ENCODE measurements at regions not wholly inside any gene's neighbourhood (a gene's known extent, or its start where the extent isn't known, plus 50 kb on each side); places are given as distances from the start of the nearest gene placed in this dataset.
"Not testable (repeated sequence)": the region's sequence is repeated elsewhere in the genome, so short reads cannot be mapped to it uniquely, and the experiment has no call there.

DNA sequence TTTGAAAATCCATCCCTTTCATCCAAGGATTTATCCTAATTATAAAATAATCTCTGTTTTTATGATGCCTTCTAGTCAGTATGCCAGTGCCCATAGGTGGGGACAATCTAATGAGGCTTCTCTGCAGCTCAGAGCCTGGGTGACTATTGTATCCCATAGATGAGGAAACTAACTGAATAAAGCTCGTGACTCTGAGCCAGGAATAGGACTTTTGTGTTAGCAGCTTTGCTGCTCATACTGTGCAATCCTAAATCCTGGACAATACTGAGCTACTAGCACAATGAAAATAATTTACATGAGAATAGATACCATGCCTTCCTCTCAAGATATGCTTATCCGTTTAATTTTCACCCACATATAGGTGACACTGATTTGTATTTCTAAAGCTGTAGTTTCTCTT, 443.0 kb downstream of the PLK2 start:
- DNase-seq (ENCODE audit: low spot score) = no peak

DNA sequence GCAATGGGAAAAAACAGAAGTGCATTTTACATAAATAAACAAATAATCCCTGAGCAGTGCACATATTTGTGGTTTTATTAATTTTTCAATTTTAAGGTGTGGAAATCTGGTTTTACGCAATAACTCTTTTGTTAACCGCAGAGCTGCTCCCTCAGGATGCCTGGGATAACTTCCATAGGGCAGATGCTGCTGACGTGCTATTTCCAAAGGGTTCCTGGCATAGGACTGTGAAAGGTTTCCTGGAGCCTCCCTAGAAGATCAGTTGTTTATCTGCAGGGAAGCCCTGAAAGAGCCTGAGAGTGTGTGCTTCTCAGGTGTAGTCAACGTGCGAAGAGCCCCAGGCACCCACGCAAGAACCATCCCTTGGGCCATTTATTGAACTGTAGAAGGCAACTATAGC, 443.5 kb downstream of the PLK2 start:
- DNase-seq (ENCODE audit: low spot score) = peak; percentile 10

GRCh38 chr5:58015175-58015574, 444.7 kb downstream of the PLK2 start:
- no peak for DNase-seq (ENCODE audit: low spot score)

DNA sequence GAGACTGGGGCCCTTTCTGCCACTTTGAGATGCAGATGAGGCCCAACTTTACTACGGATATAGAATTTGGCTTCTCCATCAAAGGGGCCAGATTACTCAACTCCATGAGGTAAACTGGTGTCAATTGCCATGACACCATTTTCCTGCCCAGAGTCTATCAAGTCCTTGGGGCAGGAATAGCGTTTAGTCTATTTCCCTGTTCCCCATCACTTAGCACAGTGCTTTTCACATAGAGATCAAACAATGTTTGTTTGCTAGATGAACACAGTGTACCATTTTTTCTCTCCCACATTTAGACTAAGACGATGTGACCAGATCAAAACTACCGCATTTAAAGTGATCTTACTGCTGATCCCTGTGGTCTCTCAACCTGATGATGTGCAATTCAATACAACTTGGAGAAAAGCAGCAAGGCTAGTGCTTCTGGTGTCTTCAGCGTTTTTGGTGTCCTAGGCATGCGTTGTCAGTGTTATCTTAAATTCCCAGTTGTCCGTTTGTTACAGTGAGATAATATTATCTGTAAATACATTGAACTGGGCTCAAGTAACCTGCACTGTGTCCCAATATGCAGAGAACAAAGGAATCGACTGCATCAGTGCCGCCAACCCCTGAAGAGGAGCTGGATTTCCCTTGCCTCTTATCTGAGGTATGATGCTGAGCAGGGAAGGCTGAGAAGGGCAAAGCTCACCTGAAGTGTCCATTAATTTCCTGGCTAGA, 446.2 kb downstream of the PLK2 start:
- DNase-seq (ENCODE audit: low spot score) = no peak

- no peak for DNase-seq (ENCODE audit: low spot score)
Observed at GRCh38 chr5:58012801-58013315, 447.0 kb downstream of the PLK2 start.

DNA sequence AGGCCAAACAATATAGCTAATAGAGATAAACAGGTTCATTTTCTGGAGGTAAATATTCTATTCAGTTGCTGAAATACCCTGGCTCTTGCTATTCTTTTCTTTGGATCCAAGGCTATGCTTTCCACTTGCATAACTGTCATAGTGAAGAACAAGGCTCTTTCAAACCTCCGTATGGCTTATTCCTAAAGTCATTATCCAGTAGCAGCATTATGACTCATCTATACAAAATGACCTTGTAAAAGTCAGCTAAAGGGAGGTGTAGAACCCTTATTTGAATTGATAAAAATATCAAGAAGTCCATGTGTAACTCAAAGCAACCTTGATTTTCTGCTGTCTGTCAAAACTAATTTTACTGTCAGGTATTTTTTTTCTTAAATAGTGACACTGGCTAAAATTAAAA, 447.8 kb downstream of the PLK2 start:
- DNase-seq (ENCODE audit: low spot score) = no peak

DNA sequence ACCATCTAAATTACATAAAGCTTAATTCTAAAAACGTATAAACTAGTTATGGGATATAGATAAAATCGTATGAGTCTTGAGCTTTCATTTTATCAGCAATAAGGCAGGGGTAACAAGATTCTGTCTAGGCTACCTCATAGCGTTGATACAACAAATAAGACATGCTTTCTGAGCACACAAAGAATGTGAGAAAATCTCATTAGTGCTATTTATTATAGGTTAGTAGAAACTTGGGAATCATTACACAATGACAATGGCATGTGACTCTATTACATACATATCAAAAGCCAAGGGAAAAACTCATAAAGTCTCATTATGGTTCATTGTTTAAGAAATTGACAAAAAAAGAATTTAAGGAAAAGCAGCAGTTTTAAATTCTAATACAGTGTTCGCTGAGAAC, 448.6 kb downstream of the PLK2 start:
- no peak for DNase-seq (ENCODE audit: low spot score)

- DNase-seq (ENCODE audit: low spot score) = no peak
Observed at GRCh38 chr5:58009754-58010153, 450.1 kb downstream of the PLK2 start.

DNA sequence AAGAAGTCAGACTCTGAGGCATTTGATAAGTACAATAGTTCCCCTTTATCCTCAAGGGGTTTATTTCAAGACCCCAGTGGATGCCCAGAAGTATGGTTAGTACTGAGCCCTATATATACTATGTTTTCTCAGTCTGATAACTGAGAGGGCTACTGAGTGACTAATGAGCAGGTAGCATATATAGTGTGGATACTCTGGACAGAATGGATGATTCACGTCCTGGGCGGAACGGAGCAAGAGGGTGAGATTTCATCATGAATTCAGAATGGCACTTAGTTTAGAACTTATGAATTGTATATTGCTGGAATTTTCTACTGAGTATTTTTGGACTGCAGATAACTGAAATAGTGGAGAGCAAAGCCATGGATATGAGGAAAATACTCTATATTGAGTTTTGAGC, 457.6 kb downstream of the PLK2 start:
- DNase-seq (ENCODE audit: low spot score) = no peak

DNA sequence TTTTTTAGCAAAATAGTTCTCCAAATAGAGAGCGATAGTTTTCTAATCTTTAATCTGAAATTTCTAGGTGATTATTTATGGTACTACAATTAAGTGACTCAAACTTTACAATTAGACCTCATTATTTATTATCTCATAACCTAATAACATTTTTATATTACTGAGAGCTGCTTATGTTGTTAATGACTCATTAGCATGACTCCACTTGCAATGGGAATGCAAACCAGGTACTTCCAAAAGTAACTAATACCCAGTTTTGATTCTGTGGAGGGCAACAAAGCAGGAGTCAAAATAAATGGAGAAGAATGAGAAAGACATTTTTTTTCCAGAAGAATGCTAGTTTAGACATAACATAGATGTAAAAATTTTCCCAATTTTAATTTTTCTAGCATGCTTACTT, 466.0 kb downstream of the PLK2 start:
- DNase-seq (ENCODE audit: low spot score) = no peak

DNA sequence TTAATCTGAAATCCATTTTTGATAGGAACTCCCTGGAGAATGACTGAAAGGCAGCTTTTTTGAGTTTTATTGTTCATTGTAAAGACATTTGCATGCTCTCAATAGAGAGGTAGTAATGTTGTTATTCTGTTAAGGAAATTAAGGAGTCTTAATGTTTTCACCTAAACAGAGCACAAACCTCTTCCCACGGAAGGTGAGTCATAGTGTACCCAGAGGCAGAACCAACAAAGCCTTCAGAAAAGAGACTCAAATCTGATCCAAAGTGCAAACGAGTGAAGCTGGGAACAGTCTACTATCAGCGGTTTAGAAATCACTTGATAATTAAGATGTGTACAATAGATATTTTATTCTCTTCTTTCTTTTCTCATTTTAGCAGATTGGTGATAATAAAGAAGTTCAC, 470.5 kb downstream of the PLK2 start:
- DNase-seq (ENCODE audit: low spot score) = no peak

GRCh38 chr5:57988813-57989212, 471.1 kb downstream of the PLK2 start:
- DNase-seq (ENCODE audit: low spot score) = no peak

- DNase-seq (ENCODE audit: low spot score) = no peak
Observed at GRCh38 chr5:57987552-57987951, 472.3 kb downstream of the PLK2 start.

- peak; percentile 13 for DNase-seq (ENCODE audit: low spot score)
Observed at GRCh38 chr5:57986761-57987341, 473.0 kb downstream of the PLK2 start.

- no peak for DNase-seq (ENCODE audit: low spot score)
Observed at GRCh38 chr5:57983426-57983825, 476.5 kb downstream of the PLK2 start.

DNA sequence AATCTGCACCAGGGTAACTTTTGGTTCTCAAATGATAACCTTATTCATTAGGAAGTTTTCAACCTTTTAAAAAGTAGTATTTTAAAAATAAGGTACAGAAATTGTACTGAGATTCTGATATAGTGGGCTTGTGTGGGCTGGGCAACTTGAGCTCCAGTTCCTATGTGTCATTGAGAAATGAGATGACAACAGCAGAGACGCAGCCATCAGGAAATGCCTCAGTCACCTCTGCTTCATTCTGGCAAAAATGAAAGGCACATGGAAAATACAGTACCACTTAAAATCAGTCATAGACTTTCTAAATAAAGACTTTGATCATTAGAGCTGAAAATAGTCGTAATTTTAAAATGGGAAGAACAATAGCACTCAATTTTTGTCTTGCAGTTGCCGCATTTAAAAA, 480.2 kb downstream of the PLK2 start:
- no peak for DNase-seq (ENCODE audit: low spot score)

DNA sequence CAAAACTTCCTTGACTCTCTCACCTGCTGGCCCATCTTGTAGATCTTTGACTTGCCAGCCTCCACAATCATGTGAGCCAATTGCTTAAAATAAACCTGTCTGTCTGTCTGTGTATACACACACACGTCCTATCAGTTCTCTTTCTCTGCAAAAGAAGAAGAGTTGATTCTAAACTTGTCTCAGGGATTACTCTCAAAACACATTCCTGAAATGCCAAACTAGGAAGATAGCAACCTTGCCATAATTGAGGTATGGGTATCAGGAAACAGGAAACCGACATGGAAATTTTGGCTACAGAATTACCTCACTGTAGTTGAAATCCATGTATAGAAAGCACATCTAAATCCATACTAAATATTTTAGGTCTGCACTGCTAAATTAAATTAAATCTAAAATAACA, 483.4 kb downstream of the PLK2 start:
- no peak for DNase-seq (ENCODE audit: low spot score)

DNA sequence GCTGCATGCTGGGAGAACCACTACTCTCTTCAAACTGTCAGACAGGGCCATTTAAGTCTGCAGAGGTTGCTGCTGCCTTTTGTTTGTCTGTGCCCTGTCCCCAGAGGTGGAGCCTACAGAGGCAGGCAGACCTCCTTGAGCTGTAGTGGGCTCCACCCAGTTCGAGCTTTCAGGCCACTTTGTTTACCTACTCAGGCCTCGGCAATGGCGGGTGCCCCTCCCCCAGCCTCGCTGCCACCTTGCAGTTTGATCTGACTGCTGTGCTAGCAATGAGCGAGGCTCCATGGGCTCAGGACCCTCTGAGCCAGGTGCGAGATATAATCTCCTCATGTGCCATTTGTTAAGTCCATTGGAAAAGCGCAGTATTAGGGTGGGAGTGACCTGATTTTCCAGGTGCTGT, 487.8 kb downstream of the PLK2 start:
- not testable (repeated sequence) for DNase-seq (ENCODE audit: low spot score)

DNA sequence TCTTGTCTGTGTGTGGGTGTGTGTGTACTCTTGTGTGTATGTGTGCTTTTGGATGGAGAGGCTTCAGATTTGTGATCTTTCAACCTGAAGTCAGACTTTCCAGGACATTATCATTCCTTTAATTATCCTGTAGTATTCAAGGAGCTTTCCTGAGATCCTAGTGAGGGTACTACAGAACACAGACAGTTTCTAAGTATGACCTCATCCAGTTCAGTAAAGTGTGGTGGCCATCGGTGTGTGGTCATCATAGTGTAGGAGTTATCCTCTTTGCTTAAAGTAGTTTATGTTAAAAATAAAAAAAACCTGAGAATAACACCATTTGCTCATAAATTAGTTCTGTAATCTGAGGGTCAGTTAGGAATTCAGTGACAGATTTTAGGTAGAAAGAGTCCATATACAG, 478.0 kb upstream of the ACTBL2 start:
- DNase-seq (ENCODE audit: low spot score) = no peak

DNA sequence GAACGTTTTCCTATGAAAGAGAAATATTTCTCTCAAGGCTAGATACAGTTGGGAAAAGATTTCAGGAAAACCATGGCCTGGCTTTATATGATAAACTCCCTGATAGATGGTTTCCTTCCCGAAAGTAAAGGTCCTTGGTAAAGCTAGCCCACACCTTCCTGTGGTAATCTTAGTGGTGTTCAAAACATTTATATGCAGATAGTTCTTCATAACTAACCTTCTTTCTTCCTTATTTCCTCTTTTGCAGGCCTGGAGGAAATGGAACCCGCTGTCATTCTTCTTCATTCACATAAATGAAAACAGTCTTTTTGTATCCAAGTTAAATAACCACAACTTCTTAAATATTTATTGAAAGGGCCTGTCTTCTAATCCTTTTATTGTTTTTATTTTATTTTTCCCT, 474.0 kb upstream of the ACTBL2 start:
- no peak for DNase-seq (ENCODE audit: low spot score)

- DNase-seq (ENCODE audit: low spot score) = no peak
Observed at GRCh38 chr5:57955511-57955910, 472.9 kb upstream of the ACTBL2 start.

- DNase-seq (ENCODE audit: low spot score) = no peak
Observed at GRCh38 chr5:57953792-57954191, 471.2 kb upstream of the ACTBL2 start.

- DNase-seq (ENCODE audit: low spot score) = no peak
Observed at GRCh38 chr5:57950616-57951228, 468.1 kb upstream of the ACTBL2 start.

DNA sequence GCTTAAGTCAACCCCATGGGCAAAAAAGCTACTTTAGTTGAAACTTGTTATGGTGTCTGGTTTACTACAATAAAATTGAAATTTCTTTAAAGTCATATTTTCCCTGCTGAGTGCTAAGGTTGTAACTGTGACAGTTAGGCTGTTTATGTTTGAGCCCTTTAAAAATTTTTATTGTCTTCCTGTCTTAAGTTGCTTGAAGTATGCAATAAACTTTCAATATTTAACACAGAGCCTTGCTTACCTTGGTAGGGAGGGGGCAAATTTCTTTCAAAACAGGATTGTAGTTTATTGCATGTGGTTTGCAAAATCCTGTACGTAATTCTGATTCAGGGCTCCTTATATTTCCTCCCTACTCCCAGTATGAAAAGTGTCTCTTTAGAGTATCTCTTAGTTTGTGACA, 465.5 kb upstream of the ACTBL2 start:
- no peak for DNase-seq (ENCODE audit: low spot score)
